ENCODE measurements at regions not wholly inside any gene's neighbourhood (a gene's known extent, or its start where the extent isn't known, plus 50 kb on each side); places are given as distances from the start of the nearest gene placed in this dataset.

DNA sequence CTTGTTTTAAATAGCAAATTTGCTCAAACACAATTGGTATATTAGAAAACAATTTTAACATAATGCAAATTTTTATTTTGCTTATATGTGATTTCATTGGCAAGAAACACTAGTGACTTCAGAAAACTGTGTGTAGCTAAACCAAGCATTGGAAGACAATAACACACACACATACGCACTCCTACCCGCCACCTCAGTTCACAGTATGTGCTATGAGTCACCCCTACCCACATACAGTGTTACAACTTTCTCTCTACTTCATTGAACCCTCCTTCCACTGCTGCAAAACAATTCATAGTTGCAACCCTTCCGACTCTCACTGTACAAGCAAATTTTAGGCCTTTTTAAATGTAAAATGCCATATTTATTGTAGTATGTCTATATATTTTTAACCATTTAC, 119.9 kb upstream of the THSD7A start:
- TF ChIP-seq EZH2phosphoT487 (IDR thresholded peaks at IDR 0.05; ENCODE audit: borderline replicate concordance, low read length) (no peak), EZH2 (IDR thresholded peaks at IDR 0.05; ENCODE audit: low read length, unreplicated experiment) (no peak)
- TF ChIP-seq, protein P1, sequence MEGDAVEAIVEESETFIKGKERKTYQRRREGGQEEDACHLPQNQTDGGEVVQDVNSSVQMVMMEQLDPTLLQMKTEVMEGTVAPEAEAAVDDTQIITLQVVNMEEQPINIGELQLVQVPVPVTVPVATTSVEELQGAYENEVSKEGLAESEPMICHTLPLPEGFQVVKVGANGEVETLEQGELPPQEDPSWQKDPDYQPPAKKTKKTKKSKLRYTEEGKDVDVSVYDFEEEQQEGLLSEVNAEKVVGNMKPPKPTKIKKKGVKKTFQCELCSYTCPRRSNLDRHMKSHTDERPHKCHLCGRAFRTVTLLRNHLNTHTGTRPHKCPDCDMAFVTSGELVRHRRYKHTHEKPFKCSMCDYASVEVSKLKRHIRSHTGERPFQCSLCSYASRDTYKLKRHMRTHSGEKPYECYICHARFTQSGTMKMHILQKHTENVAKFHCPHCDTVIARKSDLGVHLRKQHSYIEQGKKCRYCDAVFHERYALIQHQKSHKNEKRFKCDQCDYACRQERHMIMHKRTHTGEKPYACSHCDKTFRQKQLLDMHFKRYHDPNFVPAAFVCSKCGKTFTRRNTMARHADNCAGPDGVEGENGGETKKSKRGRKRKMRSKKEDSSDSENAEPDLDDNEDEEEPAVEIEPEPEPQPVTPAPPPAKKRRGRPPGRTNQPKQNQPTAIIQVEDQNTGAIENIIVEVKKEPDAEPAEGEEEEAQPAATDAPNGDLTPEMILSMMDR (conservative IDR thresholded peaks at IDR 0.05; ENCODE audit: low read depth, low read length), result no peak

Data from PC-3 (cell line).